DOHH2 (cell line): ENCODE measurements at regions not wholly inside any gene's neighbourhood (a gene's known extent, or its start where the extent isn't known, plus 50 kb on each side); places are given as distances from the start of the nearest gene placed in this dataset.

Source experiments
- H3F3A ChIP-seq: fragments of 200-600 bp; sonication (generic), shearing (Covaris generic); 2 replicates; pipeline ENCODE4 v1.6.0; 2016; ENCODE audit warnings: antibody characterized with exemption, mild to moderate bottlenecking; ENCODE audit not compliant: control insufficient read depth, insufficient read depth
- H3K27ac ChIP-seq: fragments of 200-600 bp; sonication (generic); 2 replicates; pipeline ENCODE4 v1.5.1; 2014; ENCODE audit warnings: low read depth, mild to moderate bottlenecking, low read length, moderate library complexity
- H3K27me3 ChIP-seq: fragments of 200-600 bp; sonication (generic); 2 replicates; pipeline ENCODE4 v1.6.1; 2014; ENCODE audit warnings: mild to moderate bottlenecking, low read length, mixed read lengths; ENCODE audit not compliant: control insufficient read depth
- H3K36me3 ChIP-seq: fragments of 200-600 bp; sonication (generic); 2 replicates; pipeline ENCODE4 v1.6.1; 2014; ENCODE audit warnings: mild to moderate bottlenecking, low read length, moderate library complexity, mixed read lengths; ENCODE audit not compliant: control insufficient read depth
- H3K4me1 ChIP-seq: fragments of 200-600 bp; sonication (generic); 2 replicates; pipeline ENCODE4 v1.6.1; 2014; ENCODE audit warnings: mild to moderate bottlenecking, low read length, mixed read lengths; ENCODE audit not compliant: control insufficient read depth
- H3K4me2 ChIP-seq: fragments of 200-600 bp; sonication (generic); 2 replicates; pipeline ENCODE4 v1.6.0; 2014; ENCODE audit warnings: mild to moderate bottlenecking, low read length, moderate library complexity
- H3K4me3 ChIP-seq: fragments of 200-600 bp; sonication (generic); 2 replicates; pipeline ENCODE4 v1.5.1; 2014; ENCODE audit warnings: mild to moderate bottlenecking, low read length, mixed read lengths
- H3K79me2 ChIP-seq: fragments of 200-600 bp; sonication (generic); 2 replicates; pipeline ENCODE4 v1.6.1; 2014; ENCODE audit warnings: mild to moderate bottlenecking, low read length, mixed read lengths; ENCODE audit not compliant: control insufficient read depth
- H3K9me2 ChIP-seq: fragments of 200-600 bp; sonication (generic); replicated peaks from 2 replicates; pipeline ENCODE4 v1.6.1; 2014; ENCODE audit warnings: mild to moderate bottlenecking, low read length, mixed read lengths; ENCODE audit not compliant: control insufficient read depth
- H3K9me3 ChIP-seq: fragments of 200-600 bp; sonication (generic); 2 replicates; pipeline ENCODE4 v1.6.1; 2014; ENCODE audit warnings: antibody characterized with exemption, low read length, mixed read lengths; ENCODE audit not compliant: control insufficient read depth, insufficient read depth
- H4K20me1 ChIP-seq: fragments of 200-600 bp; sonication (generic); 2 replicates; pipeline ENCODE4 v1.6.0; 2014; ENCODE audit warnings: low read depth, mild to moderate bottlenecking, antibody characterized with exemption, low read length, moderate library complexity; ENCODE audit not compliant: control insufficient read depth, insufficient read depth
- EZH2phosphoT487 ChIP-seq: fragments of 200-600 bp; sonication (generic); IDR thresholded peaks from 2 replicates; pipeline ENCODE4 v1.6.1; 2017; ENCODE audit warnings: borderline replicate concordance, mild to moderate bottlenecking, antibody characterized with exemption, low read length, moderate library complexity, mixed read lengths
- TF ChIP-seq, protein P1 (sequence below): fragments of 200-600 bp; sonication (generic); IDR thresholded peaks from one replicate; pipeline ENCODE4 v1.5.1; 2014; ENCODE audit warnings: antibody characterized with exemption, mild to moderate bottlenecking, low read depth, low read length; ENCODE audit not compliant: poor library complexity, severe bottlenecking

DNA sequence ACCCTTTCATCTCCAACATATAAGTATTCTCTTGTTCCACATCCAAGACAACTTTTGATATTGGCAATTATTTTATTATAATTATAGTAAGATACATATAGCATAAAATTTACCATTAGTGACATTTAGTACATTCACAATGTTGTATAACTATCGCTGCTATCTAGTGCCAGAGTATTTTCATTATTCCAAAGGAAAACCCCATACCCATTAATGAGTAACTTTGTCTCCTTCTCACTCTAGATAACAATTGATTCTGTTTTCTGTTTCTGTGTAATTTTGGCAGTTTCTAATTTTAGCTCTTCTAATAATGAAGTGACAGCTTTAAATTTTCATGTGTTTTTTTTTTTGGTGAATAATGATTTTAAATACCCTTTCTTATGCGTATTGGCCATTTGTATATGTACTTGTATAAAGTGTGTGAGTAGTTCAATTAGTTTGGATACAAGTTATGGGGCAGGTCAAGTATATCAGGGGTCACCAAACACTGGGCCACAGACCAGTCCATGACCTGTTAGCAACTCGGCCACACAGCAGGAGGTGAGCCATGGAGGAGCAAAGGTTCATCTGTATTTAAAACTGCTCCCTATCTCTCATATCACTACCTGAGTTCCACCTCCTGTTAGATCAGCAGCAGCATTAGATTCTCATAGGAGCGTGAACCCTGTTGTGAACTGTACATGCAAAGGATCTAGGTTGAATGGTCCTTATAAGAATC lies 97.2 kb upstream of the SYT1 start:
- no peaks in the 10 kb centered on the region for H3K36me3 ChIP-seq
- TF ChIP-seq EZH2phosphoT487, result no peak
- TF ChIP-seq, protein P1, sequence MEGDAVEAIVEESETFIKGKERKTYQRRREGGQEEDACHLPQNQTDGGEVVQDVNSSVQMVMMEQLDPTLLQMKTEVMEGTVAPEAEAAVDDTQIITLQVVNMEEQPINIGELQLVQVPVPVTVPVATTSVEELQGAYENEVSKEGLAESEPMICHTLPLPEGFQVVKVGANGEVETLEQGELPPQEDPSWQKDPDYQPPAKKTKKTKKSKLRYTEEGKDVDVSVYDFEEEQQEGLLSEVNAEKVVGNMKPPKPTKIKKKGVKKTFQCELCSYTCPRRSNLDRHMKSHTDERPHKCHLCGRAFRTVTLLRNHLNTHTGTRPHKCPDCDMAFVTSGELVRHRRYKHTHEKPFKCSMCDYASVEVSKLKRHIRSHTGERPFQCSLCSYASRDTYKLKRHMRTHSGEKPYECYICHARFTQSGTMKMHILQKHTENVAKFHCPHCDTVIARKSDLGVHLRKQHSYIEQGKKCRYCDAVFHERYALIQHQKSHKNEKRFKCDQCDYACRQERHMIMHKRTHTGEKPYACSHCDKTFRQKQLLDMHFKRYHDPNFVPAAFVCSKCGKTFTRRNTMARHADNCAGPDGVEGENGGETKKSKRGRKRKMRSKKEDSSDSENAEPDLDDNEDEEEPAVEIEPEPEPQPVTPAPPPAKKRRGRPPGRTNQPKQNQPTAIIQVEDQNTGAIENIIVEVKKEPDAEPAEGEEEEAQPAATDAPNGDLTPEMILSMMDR, result no peak

DNA sequence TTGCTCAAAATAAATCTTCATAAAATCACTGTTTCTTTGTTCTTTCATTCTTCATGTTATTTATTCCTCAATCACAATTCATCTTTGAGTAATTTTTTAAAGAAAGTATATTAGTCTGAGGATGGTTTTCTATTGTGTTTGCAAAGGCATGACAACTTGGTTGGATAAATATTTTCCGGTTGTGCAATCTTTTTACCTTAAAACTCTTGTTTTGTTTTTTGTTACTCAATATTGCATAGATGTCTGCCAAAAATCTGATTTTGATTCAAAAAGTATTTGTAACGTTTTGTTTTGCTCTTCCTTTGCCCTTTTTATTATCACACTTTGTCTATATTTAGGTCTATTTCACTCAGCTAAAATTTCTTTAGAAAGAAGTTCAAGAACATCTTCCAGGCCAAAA lies 86.2 kb upstream of the SYT1 start:
- Histone ChIP-seq H3K4me3 (no peak overlapping the region), H3K4me2 (no peak overlapping the region), H3K36me3 (no peaks in the 10 kb centered on the region), H3K27me3 (no peaks in the 10 kb centered on the region), H3K79me2 (no peaks in the 10 kb centered on the region), H3K9me3 (no peaks in the 10 kb centered on the region), H4K20me1 (no peaks in the 10 kb centered on the region), H3K27ac (no peak overlapping the region), H3F3A (no peaks in the 10 kb centered on the region), H3K9me2 (no peaks in the 10 kb centered on the region), H3K4me1 (no peaks in the 10 kb centered on the region)
- TF ChIP-seq EZH2phosphoT487, result no peak
- TF ChIP-seq, protein P1, result no peak

More for the DNA sequence above, 97.2 kb upstream of the SYT1 start:
- Histone ChIP-seq H3K27me3 (no peaks in the 10 kb centered on the region), H3K4me3 (no peak overlapping the region), H3K4me1 (no peaks in the 10 kb centered on the region), H3K9me2 (no peaks in the 10 kb centered on the region), H4K20me1 (no peaks in the 10 kb centered on the region), H3K4me2 (no peak overlapping the region), H3F3A (no peaks in the 10 kb centered on the region), H3K79me2 (no peaks in the 10 kb centered on the region), H3K9me3 (no peaks in the 10 kb centered on the region), H3K27ac (no peak overlapping the region)

- no peak overlapping the region for H3K4me2 ChIP-seq
Observed at GRCh38 chr12:78787576-78787975, 77.0 kb upstream of the SYT1 start.

More at GRCh38 chr12:78787576-78787975, 77.0 kb upstream of the SYT1 start:
- Histone ChIP-seq H3F3A (no peaks in the 10 kb centered on the region), H3K79me2 (no peaks in the 10 kb centered on the region), H3K9me3 (no peaks in the 10 kb centered on the region), H3K9me2 (no peaks in the 10 kb centered on the region), H3K4me3 (no peak overlapping the region), H4K20me1 (no peaks in the 10 kb centered on the region), H3K27ac (no peak overlapping the region), H3K36me3 (no peaks in the 10 kb centered on the region), H3K27me3 (no peaks in the 10 kb centered on the region), H3K4me1 (no peaks in the 10 kb centered on the region)
- no peak for TF ChIP-seq EZH2phosphoT487
- TF ChIP-seq, protein P1, result no peak
